Stimulated activated CD4-positive, alpha-beta T cell treated with anti-CD3 and anti-CD28 coated beads, Interleukin-15, amount 100 ng/mL, for 48 hours (primary cell): ENCODE measurements at regions not wholly inside any gene's neighbourhood (a gene's known extent, or its start where the extent isn't known, plus 50 kb on each side); places are given as distances from the start of the nearest gene placed in this dataset.

ENCODE experiments used
- DNase-seq, 2 donors: peaks; one replicate each; pipeline ENCODE4 v3.0.0-alpha.2; 2020; ENCODE audit warnings: low read depth in 2 of 2

GRCh38 chr9:106322706-106323245 is 540.2 kb upstream of the ZNF462 start:
- DNase-seq = no peak

GRCh38 chr9:106324053-106324585 is 538.8 kb upstream of the ZNF462 start:
- no peak for DNase-seq

GRCh38 chr9:106324591-106325280 is 538.2 kb upstream of the ZNF462 start:
- DNase-seq = no peak

GRCh38 chr9:106326493-106326892 is 536.5 kb upstream of the ZNF462 start:
- no peak for DNase-seq

- DNase-seq = no peak
Observed at GRCh38 chr9:106333481-106333880, 529.5 kb upstream of the ZNF462 start.

- DNase-seq = no peak
Observed at GRCh38 chr9:106334081-106334480, 528.9 kb upstream of the ZNF462 start.

- DNase-seq = no peak
Observed at GRCh38 chr9:106339882-106340281, 523.1 kb upstream of the ZNF462 start.

- no peak for DNase-seq
Observed at GRCh38 chr9:106350777-106351176, 512.2 kb upstream of the ZNF462 start.

GRCh38 chr9:106356924-106357323 is 506.0 kb upstream of the ZNF462 start:
- no peak for DNase-seq

GRCh38 chr9:106358331-106358730 is 504.6 kb upstream of the ZNF462 start:
- no peak for DNase-seq

- DNase-seq = no peak
Observed at GRCh38 chr9:106376689-106377088, 486.3 kb upstream of the ZNF462 start.

- no peak for DNase-seq
Observed at GRCh38 chr9:106383072-106383471, 479.9 kb upstream of the ZNF462 start.

GRCh38 chr9:106387965-106388364 is 475.0 kb upstream of the ZNF462 start:
- DNase-seq = no peak

- DNase-seq = no peak
Observed at GRCh38 chr9:106393226-106393625, 469.7 kb upstream of the ZNF462 start.

GRCh38 chr9:106400170-106400569 is 462.8 kb upstream of the ZNF462 start:
- DNase-seq = no peak

- no peak for DNase-seq
Observed at GRCh38 chr9:106400950-106401349, 462.0 kb upstream of the ZNF462 start.

GRCh38 chr9:106403081-106403480 is 459.9 kb upstream of the ZNF462 start:
- DNase-seq = no peak

GRCh38 chr9:106404137-106404536 is 458.8 kb upstream of the ZNF462 start:
- no peak for DNase-seq

GRCh38 chr9:106405871-106406435 is 457.0 kb upstream of the ZNF462 start:
- no peak for DNase-seq

- DNase-seq = no peak
Observed at GRCh38 chr9:106414042-106414441, 448.9 kb upstream of the ZNF462 start.

GRCh38 chr9:106417685-106418084 is 445.3 kb upstream of the ZNF462 start:
- no peak for DNase-seq

GRCh38 chr9:106419829-106420228 is 443.1 kb upstream of the ZNF462 start:
- DNase-seq = no peak

- no peak for DNase-seq
Observed at GRCh38 chr9:106420511-106420944, 442.4 kb upstream of the ZNF462 start.
